ENCODE measurements at regions not wholly inside any gene's neighbourhood (a gene's known extent, or its start where the extent isn't known, plus 50 kb on each side); places are given as distances from the start of the nearest gene placed in this dataset.
A peak's percentile ranks its signal among the peaks of the same experiment; 100 is the strongest.
"Not testable (repeated sequence)": the region's sequence is repeated elsewhere in the genome, so short reads cannot be mapped to it uniquely, and the experiment has no call there.

GRCh38 chr3:124325248-124325647 is 333.3 kb upstream of the ROPN1 start:
- no peak for DNase-seq

- DNase-seq, result no peak
Observed at GRCh38 chr3:124329723-124330122, 337.8 kb upstream of the ROPN1 start.

GRCh38 chr3:124333931-124334640 is 342.2 kb upstream of the ROPN1 start:
- DNase-seq, result no peak

- DNase-seq, result no peak
Observed at GRCh38 chr3:124336067-124336656, 344.2 kb upstream of the ROPN1 start.

GRCh38 chr3:124345845-124346244 is 353.9 kb upstream of the ROPN1 start:
- DNase-seq, result no peak

- no peak for DNase-seq
Observed at GRCh38 chr3:124346487-124346886, 354.6 kb upstream of the ROPN1 start.

GRCh38 chr3:124347418-124347817 is 355.5 kb upstream of the ROPN1 start:
- no peak for DNase-seq

GRCh38 chr3:124348555-124348954 is 356.6 kb upstream of the ROPN1 start:
- DNase-seq, result not testable (repeated sequence)

GRCh38 chr3:124351430-124352148 is 359.7 kb upstream of the ROPN1 start:
- peak; percentile 62 for DNase-seq

GRCh38 chr3:124352149-124352539 is 360.2 kb upstream of the ROPN1 start:
- no peak for DNase-seq

- no peak for DNase-seq
Observed at GRCh38 chr3:124353691-124354090, 361.8 kb upstream of the ROPN1 start.

- no peak for DNase-seq
Observed at GRCh38 chr3:124354150-124354549, 362.2 kb upstream of the ROPN1 start.

GRCh38 chr3:124358156-124358555 is 366.2 kb upstream of the ROPN1 start:
- DNase-seq, result no peak

GRCh38 chr3:124360155-124360554 is 368.2 kb upstream of the ROPN1 start:
- DNase-seq, result no peak

GRCh38 chr3:124360563-124360962 is 368.6 kb upstream of the ROPN1 start:
- DNase-seq, result no peak

- no peak for DNase-seq
Observed at GRCh38 chr3:124361566-124361965, 368.7 kb upstream of the UMPS start.

GRCh38 chr3:124362455-124362854 is 367.8 kb upstream of the UMPS start:
- no peak for DNase-seq

- DNase-seq, result no peak
Observed at GRCh38 chr3:124363476-124363875, 366.8 kb upstream of the UMPS start.

GRCh38 chr3:124364317-124365020 is 365.8 kb upstream of the UMPS start:
- no peak for DNase-seq

GRCh38 chr3:124366655-124367054 is 363.6 kb upstream of the UMPS start:
- not testable (repeated sequence) for DNase-seq

GRCh38 chr3:124372775-124373174 is 357.5 kb upstream of the UMPS start:
- DNase-seq, result peak; percentile 23

GRCh38 chr3:124373524-124373923 is 356.7 kb upstream of the UMPS start:
- DNase-seq, result no peak

GRCh38 chr3:124374583-124374982 is 355.7 kb upstream of the UMPS start:
- DNase-seq, result no peak

Measured in NCI-H1105 treated with DMSO at 0.1 percent for 48 hours (cell line).